ENCODE measurements at regions not wholly inside any gene's neighbourhood (a gene's known extent, or its start where the extent isn't known, plus 50 kb on each side); places are given as distances from the start of the nearest gene placed in this dataset.

DNA sequence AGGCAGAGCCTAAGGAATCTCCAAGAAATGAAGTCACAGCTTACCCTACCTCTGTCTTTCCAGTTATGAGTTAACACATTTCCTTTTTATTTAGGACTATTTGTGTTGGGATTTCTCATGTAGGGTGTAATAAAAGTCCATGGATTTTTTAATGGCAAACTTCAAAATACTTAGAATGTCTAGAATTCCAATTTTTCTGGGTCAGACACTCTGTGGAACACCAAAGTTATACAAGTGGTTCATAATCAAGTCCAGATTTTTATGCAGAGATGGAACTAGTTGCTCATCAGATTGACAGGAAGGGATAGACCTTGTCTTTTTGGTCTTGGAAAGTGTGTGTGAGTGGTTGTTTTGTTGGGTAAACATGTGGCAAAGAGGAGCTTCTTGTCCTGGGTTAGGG is 69.8 kb upstream of the ADRA1D start:
- TF ChIP-seq CTCF (IDR thresholded peaks at IDR 0.05), result no peak
- TF ChIP-seq POLR2A (IDR thresholded peaks at IDR 0.05), result no peak
